HEK293T (cell line): ENCODE measurements at regions not wholly inside any gene's neighbourhood (a gene's known extent, or its start where the extent isn't known, plus 50 kb on each side); places are given as distances from the start of the nearest gene placed in this dataset.

Experiments
- BHLHE40 ChIP-seq: fragments of 450-650 bp; IDR thresholded peaks from 2 replicates; pipeline ENCODE4 v1.6.1; 2016; ENCODE audit warnings: mild to moderate bottlenecking, moderate library complexity, borderline replicate concordance
- CTBP1 ChIP-seq: fragments of 450-650 bp; IDR thresholded peaks from 2 replicates; pipeline ENCODE4 v1.6.1; 2016; ENCODE audit warnings: borderline replicate concordance
- ELF4 ChIP-seq: fragments of 450-650 bp; IDR thresholded peaks from 2 replicates; pipeline ENCODE4 v1.6.1; 2017; ENCODE audit warnings: antibody characterized with exemption
- FOXA1 ChIP-seq: fragments of 450-650 bp; IDR thresholded peaks from 2 replicates; pipeline ENCODE4 v1.6.1; 2016; ENCODE audit warnings: mild to moderate bottlenecking
- FOXK2 ChIP-seq: fragments of 450-650 bp; IDR thresholded peaks from 2 replicates; pipeline ENCODE4 v1.6.1; 2016; ENCODE audit warnings: mild to moderate bottlenecking
- FOXM1 ChIP-seq: fragments of 450-650 bp; IDR thresholded peaks from 2 replicates; pipeline ENCODE4 v1.6.1; 2017; ENCODE audit warnings: mild to moderate bottlenecking, borderline replicate concordance
- PKNOX1 ChIP-seq: fragments of 450-650 bp; IDR thresholded peaks from 2 replicates; pipeline ENCODE4 v1.6.1; 2016
- SP1 ChIP-seq: fragments of 450-650 bp; IDR thresholded peaks from 2 replicates; pipeline ENCODE4 v1.6.1; 2017
- SUZ12 ChIP-seq: fragments of 450-650 bp; IDR thresholded peaks from 2 replicates; pipeline ENCODE4 v1.6.1; 2016; ENCODE audit warnings: mild to moderate bottlenecking
- TARDBP ChIP-seq: fragments of 450-650 bp; IDR thresholded peaks from 2 replicates; pipeline ENCODE4 v1.6.1; 2016
- ZNF384 ChIP-seq: fragments of 450-650 bp; IDR thresholded peaks from 2 replicates; pipeline ENCODE4 v1.6.1; 2016

GRCh38 chr18:43682196-43682595 lies 404.9 kb upstream of the SYT4 start:
- TF ChIP-seq SUZ12, result no peak
- TF ChIP-seq BHLHE40, result no peak
- TF ChIP-seq PKNOX1, result no peak
- TF ChIP-seq SP1, result no peak
- no peak for TF ChIP-seq FOXK2
- no peak for TF ChIP-seq TARDBP
- no peak for TF ChIP-seq ZNF384
- TF ChIP-seq FOXA1, result no peak
- TF ChIP-seq FOXM1, result no peak
- TF ChIP-seq ELF4, result no peak
- no peak for TF ChIP-seq CTBP1
